SK-N-MC (cell line): ENCODE measurements at regions not wholly inside any gene's neighbourhood (a gene's known extent, or its start where the extent isn't known, plus 50 kb on each side); places are given as distances from the start of the nearest gene placed in this dataset.

Source experiments
- EZH2 ChIP-seq: fragments of 200-600 bp; sonication (generic); IDR thresholded peaks from one replicate; pipeline ENCODE4 v1.6.1; 2017; ENCODE audit warnings: antibody characterized with exemption
- POLR2AphosphoS5 ChIP-seq: IDR thresholded peaks from 2 replicates; pipeline ENCODE4 v1.6.1; 2012; ENCODE audit warnings: mild to moderate bottlenecking, low read depth, low read length, borderline replicate concordance

- TF ChIP-seq EZH2 (no peak), POLR2AphosphoS5 (no peak)
Measured at GRCh38 chr2:8296306-8296705, 385.6 kb upstream of the ID2 start.
